LNCAP (cell line): ENCODE measurements at regions not wholly inside any gene's neighbourhood (a gene's known extent, or its start where the extent isn't known, plus 50 kb on each side); places are given as distances from the start of the nearest gene placed in this dataset.

Source experiments
- TF ChIP-seq, protein P1 (sequence below): fragments of 450-650 bp; IDR thresholded peaks from 2 replicates; pipeline ENCODE4 v1.5.1; 2017; ENCODE audit warnings: mild to moderate bottlenecking

GRCh38 chr12:24233519-24234246 is 284.2 kb upstream of the SOX5 start:
- TF ChIP-seq, protein P1, sequence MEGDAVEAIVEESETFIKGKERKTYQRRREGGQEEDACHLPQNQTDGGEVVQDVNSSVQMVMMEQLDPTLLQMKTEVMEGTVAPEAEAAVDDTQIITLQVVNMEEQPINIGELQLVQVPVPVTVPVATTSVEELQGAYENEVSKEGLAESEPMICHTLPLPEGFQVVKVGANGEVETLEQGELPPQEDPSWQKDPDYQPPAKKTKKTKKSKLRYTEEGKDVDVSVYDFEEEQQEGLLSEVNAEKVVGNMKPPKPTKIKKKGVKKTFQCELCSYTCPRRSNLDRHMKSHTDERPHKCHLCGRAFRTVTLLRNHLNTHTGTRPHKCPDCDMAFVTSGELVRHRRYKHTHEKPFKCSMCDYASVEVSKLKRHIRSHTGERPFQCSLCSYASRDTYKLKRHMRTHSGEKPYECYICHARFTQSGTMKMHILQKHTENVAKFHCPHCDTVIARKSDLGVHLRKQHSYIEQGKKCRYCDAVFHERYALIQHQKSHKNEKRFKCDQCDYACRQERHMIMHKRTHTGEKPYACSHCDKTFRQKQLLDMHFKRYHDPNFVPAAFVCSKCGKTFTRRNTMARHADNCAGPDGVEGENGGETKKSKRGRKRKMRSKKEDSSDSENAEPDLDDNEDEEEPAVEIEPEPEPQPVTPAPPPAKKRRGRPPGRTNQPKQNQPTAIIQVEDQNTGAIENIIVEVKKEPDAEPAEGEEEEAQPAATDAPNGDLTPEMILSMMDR, result no peak

GRCh38 chr12:24232531-24232930 is 283.1 kb upstream of the SOX5 start:
- TF ChIP-seq, protein P1, result no peak

GRCh38 chr12:24231298-24231697 is 281.8 kb upstream of the SOX5 start:
- TF ChIP-seq, protein P1, result no peak

- TF ChIP-seq, protein P1, result no peak
Measured at GRCh38 chr12:24230061-24230701, 280.7 kb upstream of the SOX5 start.

GRCh38 chr12:24229031-24229700 is 279.7 kb upstream of the SOX5 start:
- TF ChIP-seq, protein P1, result no peak

DNA sequence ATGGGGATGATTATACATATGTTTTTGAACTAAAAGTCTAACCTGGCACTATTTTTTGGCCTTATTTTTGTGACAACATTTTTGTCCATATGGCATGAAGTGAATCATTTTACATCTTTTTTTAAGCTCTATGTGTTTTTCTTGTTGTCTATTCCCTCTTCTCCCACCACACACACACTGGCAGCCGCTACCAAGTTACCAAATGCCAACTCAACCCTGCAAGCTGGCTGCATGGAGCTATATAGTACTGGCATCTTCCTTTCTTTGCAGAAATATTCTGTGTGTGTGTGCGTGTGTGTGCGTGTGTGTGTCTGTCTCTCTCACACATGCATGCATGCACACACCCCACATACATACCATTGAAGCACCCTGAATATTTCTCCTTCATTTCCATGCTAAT is 278.9 kb upstream of the SOX5 start:
- TF ChIP-seq, protein P1, result no peak

DNA sequence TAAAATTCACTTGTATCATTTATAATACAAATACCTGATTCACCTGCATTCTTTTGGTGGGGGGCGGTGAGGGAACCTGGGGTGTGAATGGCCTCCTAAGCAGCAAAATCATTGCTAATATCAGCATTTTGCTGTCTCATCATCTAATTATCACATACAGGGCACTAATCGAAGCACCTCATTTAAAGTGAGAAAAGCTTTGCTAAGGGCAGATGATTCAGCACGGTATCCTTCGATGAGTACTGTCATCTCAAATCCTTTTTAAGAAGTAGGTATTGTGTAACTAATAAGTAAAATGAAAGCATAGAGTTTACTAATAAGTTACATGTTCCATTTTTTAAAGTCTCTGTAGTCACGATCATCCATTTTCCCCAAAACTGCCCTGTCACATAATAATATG is 278.1 kb upstream of the SOX5 start:
- TF ChIP-seq, protein P1, result no peak
